Activated effector memory CD4-positive, alpha-beta T cell treated with anti-CD3 and anti-CD28 coated beads, Interleukin-2, amount 50 U/mL, for 16 hours (primary cell): ENCODE measurements at regions not wholly inside any gene's neighbourhood (a gene's known extent, or its start where the extent isn't known, plus 50 kb on each side); places are given as distances from the start of the nearest gene placed in this dataset.
"Not testable (repeated sequence)": the region's sequence is repeated elsewhere in the genome, so short reads cannot be mapped to it uniquely, and the experiment has no call there.

ENCODE experiments used
- DNase-seq: peaks from one replicate; pipeline ENCODE4 v3.0.0-alpha.2; 2020

- DNase-seq: no peak
Observed at GRCh38 chr5:37950436-37950835, 110.6 kb upstream of the GDNF start.

DNA sequence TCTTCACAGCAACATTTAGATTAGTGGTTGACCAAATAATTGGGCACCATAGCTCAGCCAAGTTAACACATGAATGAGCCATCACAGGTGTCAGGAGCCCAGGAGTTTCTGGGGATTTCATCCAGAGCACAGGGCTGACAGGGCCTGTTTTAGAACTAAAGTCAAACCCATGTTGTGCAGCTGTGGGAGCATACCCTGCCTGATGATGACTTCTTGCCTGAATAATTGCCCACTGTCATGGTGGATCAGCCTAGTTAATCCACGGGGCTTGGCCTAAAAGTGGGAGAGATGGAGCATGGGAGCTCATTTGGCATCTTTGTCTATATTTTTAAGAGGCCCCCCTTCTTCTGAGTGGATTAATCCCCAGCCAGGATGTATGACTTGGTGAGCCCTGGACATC, 105.6 kb upstream of the GDNF start:
- no peak for DNase-seq

DNA sequence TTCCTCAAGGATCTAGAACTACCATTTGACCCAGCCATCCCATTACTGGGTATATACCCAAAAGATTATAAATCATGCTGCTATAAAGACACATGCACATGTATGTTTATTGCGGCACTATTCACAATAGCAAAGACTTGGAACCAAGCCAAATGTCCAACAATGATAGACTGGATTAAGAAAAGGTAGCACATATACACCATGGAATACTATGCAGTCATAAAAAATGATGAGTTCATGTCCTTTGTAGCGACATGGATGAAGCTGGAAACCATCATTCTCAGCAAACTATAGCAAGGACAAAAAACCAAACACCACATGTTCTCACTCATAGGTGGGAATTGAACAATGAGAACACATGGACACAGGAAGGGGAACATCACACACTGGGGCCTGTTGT, 103.3 kb upstream of the GDNF start:
- not testable (repeated sequence) for DNase-seq

DNA sequence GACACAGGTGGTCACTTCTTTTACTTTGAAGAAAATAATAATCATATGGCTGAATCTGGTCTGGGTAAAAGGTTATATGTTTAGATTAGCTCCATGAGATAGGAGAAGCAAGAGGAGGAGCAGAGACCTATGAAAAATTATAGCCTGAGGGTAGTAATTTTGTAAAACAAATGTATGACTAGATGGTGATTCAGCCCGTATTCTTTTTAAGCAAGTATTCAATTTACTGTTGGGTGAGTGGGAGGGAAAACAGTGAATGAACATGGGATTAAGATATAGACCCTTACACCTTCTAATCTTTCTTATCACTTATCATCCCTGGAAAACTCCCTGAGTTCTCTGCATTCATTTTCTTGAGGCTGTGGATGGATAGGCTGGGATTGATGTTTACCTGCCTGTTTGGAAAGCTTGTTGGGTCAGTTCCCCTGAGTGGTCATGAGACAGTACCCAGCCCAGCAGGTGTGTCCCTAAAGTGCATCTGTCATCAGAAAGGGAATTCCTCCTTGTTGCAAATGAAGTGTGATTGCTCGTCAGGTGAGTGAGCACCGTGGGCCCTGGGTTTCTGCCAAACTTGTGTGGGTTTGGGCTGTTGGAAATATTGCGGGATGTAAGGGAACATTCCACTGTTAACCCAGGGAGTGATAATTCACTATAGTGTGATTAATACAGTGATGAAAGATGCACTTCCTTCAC, 101.2 kb upstream of the GDNF start:
- DNase-seq: no peak

GRCh38 chr5:37938861-37939260, 99.0 kb upstream of the GDNF start:
- DNase-seq: no peak

GRCh38 chr5:37938076-37938852, 98.4 kb upstream of the GDNF start:
- no peak for DNase-seq

DNA sequence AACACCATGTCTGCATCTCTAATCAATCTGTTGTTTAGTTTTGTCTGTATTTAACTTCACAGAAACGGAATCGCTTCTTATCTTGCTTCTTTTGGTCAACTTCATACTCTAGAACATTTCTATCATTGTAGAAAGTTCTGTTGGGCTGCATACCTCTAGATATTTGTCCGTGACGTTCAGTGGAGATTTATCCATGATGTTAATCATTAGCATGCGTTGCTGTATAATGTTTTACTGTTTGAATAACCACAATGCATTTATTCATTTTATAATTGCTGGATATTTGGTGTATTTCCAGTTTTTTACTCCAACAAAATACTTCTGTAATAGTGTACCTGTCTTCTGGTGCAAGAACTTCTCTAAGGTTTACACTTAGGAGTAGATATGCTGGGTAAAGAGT, 96.2 kb upstream of the GDNF start:
- no peak for DNase-seq

GRCh38 chr5:37933576-37933975, 93.7 kb upstream of the GDNF start:
- DNase-seq: no peak

DNA sequence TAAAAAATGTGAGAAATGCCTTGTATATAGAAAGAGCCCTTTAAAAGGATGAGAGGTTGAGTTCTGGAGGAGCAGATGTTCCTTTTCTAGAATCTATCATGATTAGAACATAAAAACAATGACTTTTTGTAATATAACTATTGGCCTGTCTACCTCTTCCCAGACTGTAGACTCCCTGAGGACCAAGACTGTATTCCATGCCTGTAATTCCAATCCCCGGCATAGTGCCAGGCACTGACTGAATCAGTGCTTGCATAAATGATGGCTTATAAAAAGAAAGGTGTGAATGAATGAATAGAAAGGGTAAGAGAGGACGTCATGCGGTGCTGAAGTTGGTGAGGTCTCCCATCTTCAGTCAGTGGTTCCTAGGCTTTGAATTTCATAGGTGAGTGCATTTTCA, 92.6 kb upstream of the GDNF start:
- no peak for DNase-seq

DNA sequence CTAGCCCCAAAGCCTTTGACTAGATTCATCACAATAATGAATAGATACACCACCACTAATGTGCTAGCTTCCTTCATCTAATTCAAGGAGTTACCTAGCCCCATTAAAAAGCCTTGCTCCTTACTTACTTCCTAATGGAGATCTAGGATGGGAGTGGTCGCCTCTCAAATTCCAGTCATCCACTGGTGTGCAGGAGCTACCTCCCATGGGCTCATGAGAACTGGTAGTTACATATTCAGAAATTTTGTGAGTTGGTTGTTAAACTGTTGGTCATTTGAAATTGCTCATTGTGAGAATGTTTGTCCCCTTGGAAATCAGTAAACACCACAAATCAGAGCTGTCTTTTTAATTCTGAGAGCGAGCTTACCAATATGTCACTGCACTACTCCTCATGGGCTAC, 91.7 kb upstream of the GDNF start:
- no peak for DNase-seq

DNA sequence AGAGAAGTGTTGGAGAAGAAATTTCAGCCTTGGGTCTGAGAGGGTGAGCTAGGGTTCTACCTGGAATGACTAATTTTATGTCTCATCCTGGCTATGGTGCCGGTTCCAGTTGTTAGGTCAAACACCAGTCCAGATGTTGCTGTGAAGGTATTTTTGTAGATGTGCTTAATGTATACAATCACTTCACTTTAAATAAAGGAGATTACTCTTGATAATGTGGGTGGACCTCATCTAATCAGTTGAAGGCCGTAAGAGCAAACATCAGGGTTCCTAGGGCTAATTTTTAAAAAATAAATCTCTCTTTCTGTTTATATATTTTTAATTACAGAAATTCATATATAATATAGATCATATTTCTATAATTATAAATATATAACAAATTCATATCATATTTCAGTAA, 90.5 kb upstream of the GDNF start:
- no peak for DNase-seq

DNA sequence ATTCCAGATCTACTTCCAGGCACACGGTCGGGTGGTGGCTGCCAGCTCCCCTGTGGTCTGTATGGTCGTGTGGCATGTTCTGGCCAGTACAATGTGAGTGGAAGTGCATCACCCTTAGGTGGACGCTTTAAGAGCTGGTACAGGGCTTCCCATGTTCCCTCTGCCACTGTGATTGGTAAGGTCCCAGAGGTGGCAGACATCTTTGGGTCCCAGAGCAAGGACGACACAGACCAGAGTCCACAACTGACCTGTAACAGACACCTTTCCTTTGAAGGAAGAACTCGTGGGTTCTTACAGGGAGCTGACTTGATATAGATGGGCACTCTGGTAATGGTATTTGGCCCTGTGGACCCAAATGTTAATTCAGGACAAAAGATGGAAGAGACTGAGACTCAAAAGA, 90.0 kb upstream of the GDNF start:
- DNase-seq: no peak

GRCh38 chr5:37927753-37928152, 87.9 kb upstream of the GDNF start:
- DNase-seq: not testable (repeated sequence)

GRCh38 chr5:37926732-37927131, 86.9 kb upstream of the GDNF start:
- no peak for DNase-seq

GRCh38 chr5:37921452-37921851, 81.6 kb upstream of the GDNF start:
- no peak for DNase-seq

- DNase-seq: no peak
Observed at GRCh38 chr5:37918424-37918823, 78.6 kb upstream of the GDNF start.

DNA sequence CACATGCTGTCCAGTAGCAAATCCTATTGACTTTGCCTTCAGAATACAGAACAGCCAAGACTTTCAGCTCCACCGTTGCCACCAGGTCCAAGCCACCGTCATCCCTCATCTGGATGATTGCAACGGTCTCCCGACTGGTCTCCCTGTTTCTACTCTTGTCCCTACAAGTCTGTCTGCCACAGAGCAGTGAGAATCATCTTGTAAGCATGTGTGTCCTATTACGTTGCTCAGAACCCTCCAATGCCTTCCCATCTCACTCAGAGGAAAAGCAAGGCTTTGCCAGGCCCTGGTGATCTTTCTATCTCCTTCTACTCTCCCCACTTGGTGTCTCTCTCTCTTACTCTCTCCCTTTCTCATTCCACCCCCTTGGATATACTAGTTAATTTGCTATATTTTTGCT, 76.7 kb upstream of the GDNF start:
- DNase-seq: no peak

- DNase-seq: no peak
Observed at GRCh38 chr5:37915097-37915736, 75.4 kb upstream of the GDNF start.

DNA sequence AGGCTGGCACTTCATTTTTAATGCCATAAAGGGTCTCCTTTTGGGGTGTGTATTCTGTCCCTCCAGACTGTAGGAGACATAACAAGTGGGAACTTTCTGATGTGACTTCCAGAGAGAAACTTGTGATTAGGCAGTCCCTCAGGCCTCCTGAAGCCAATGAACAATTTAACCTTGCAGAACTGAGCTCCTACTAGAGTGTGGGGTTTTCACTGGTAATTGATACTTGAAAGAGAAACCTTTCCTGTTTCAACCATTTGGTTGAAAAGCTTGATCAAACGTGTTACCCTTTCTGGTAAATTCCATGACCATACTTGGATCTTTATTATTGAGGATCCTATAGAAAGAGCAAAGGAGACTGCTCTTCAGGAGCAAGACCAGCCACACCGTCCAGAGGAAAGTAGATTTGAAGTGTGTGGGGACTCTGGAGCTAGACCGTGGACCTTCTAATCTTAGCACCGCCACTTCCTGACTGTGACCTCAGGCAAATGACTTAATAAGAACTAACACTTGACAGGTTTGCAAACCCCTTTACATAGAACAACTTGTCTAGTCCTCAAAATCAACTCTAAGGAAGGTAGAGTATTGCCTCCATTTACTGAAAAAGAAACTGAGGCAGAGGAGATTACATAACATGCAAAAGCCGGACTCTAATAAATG, 69.9 kb upstream of the GDNF start:
- DNase-seq: not testable (repeated sequence)

DNA sequence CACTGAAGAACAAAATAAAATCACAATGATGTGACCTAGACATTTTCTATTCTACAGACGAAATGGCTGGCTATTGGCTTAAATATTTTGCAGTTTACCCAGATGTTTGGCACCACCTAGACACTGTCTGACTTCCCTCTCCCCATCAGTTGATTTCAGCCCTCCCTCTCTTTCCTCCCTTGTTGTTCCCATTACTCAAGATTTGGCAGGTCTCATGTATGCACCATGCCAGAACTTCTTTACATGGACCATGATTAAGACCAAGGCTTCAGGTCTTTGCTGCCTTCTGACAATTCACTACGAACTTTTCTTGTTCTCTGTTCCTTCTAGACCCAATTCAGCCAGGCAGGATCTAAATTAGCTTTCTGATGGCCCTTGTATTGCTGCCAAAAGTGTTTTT, 66.6 kb upstream of the GDNF start:
- no peak for DNase-seq

- DNase-seq: no peak
Observed at GRCh38 chr5:37905230-37905629, 65.4 kb upstream of the GDNF start.

- DNase-seq: no peak
Observed at GRCh38 chr5:37902323-37902722, 62.5 kb upstream of the GDNF start.

GRCh38 chr5:37900692-37901091, 60.9 kb upstream of the GDNF start:
- DNase-seq: no peak

- no peak for DNase-seq
Observed at GRCh38 chr5:37899037-37899436, 59.2 kb upstream of the GDNF start.
